IPS-20b (cell line): ENCODE measurements at regions not wholly inside any gene's neighbourhood (a gene's known extent, or its start where the extent isn't known, plus 50 kb on each side); places are given as distances from the start of the nearest gene placed in this dataset.

Source experiments
- H3K27ac ChIP-seq: one replicate; pipeline ENCODE4 v1.5.1; 2013; ENCODE audit warnings: low read length
- H3K27me3 ChIP-seq: 2 replicates; pipeline ENCODE4 v1.6.1; 2013; ENCODE audit warnings: mild to moderate bottlenecking, low read length, inconsistent platforms; ENCODE audit not compliant: insufficient read depth
- H3K36me3 ChIP-seq: 2 replicates; pipeline ENCODE4 v1.6.1; 2013; ENCODE audit warnings: low read depth, mild to moderate bottlenecking, inconsistent platforms, low read length, moderate library complexity; ENCODE audit not compliant: insufficient read depth
- H3K4me1 ChIP-seq: 2 replicates; pipeline ENCODE4 v1.6.1; 2013; ENCODE audit warnings: mild to moderate bottlenecking, control low read depth, inconsistent platforms, low read length, moderate library complexity; ENCODE audit not compliant: insufficient read depth
- H3K4me3 ChIP-seq: 2 replicates; pipeline ENCODE4 v1.5.1; 2013; ENCODE audit warnings: mild to moderate bottlenecking, low read length, inconsistent platforms
- H3K9ac ChIP-seq: 2 replicates; pipeline ENCODE4 v1.6.1; 2013; ENCODE audit warnings: low read depth, mild to moderate bottlenecking, inconsistent platforms, low read length, moderate library complexity
- H3K9me3 ChIP-seq: 2 replicates; pipeline ENCODE4 v1.6.1; 2013; ENCODE audit warnings: mild to moderate bottlenecking, low read depth, low read length, inconsistent platforms; ENCODE audit not compliant: insufficient read depth

- no peaks in the 10 kb centered on the region for H3K36me3 ChIP-seq
- no peaks in the 10 kb centered on the region for H3K4me1 ChIP-seq
- H3K27me3 ChIP-seq, result no peaks in the 10 kb centered on the region; the same call in 1 of the 2 replicates
Observed at GRCh38 chr22:44578516-44579230, 80.6 kb upstream of the RTL6 start.

GRCh38 chr22:44578110-44578457 is 80.1 kb upstream of the RTL6 start:
- no peaks in the 10 kb centered on the region for H3K9me3 ChIP-seq
- no peak overlapping the region for H3K4me3 ChIP-seq
- H3K27me3 ChIP-seq, result no peaks in the 10 kb centered on the region
- H3K27ac ChIP-seq, result no peak overlapping the region
- no peaks in the 10 kb centered on the region for H3K4me1 ChIP-seq
- no peak overlapping the region for H3K9ac ChIP-seq
- H3K36me3 ChIP-seq, result no peaks in the 10 kb centered on the region

More at GRCh38 chr22:44578516-44579230, 80.6 kb upstream of the RTL6 start:
- H3K9me3 ChIP-seq, result no peaks in the 10 kb centered on the region
- no peak overlapping the region for H3K4me3 ChIP-seq
- no peak overlapping the region for H3K27ac ChIP-seq
- H3K9ac ChIP-seq, result no peak overlapping the region

- no peaks in the 10 kb centered on the region for H3K4me1 ChIP-seq
- no peaks in the 10 kb centered on the region for H3K27me3 ChIP-seq
- no peak overlapping the region for H3K4me3 ChIP-seq
- no peak overlapping the region for H3K9ac ChIP-seq
- H3K36me3 ChIP-seq, result no peaks in the 10 kb centered on the region
- H3K27ac ChIP-seq, result no peak overlapping the region
- no peaks in the 10 kb centered on the region for H3K9me3 ChIP-seq
Observed at GRCh38 chr22:44577391-44578109, 79.5 kb upstream of the RTL6 start.

- Histone ChIP-seq H3K9ac (no peak overlapping the region), H3K4me1 (no peaks in the 10 kb centered on the region), H3K27me3 (no peaks in the 10 kb centered on the region), H3K4me3 (no peak overlapping the region), H3K27ac (no peak overlapping the region), H3K36me3 (no peaks in the 10 kb centered on the region), H3K9me3 (no peaks in the 10 kb centered on the region)
Observed at GRCh38 chr22:44576311-44577260, 78.6 kb upstream of the RTL6 start.

- Histone ChIP-seq H3K27ac (no peak overlapping the region), H3K4me3 (no peak overlapping the region), H3K4me1 (no peaks in the 10 kb centered on the region), H3K9ac (no peak overlapping the region), H3K9me3 (no peaks in the 10 kb centered on the region), H3K27me3 (no peaks in the 10 kb centered on the region), H3K36me3 (no peaks in the 10 kb centered on the region)
Observed at GRCh38 chr22:44575381-44576268, 77.6 kb upstream of the RTL6 start.

- Histone ChIP-seq H3K9me3 (no peaks in the 10 kb centered on the region; the same call in 1 of the 2 replicates), H3K27me3 (no peaks in the 10 kb centered on the region), H3K4me1 (no peaks in the 10 kb centered on the region), H3K36me3 (no peaks in the 10 kb centered on the region), H3K4me3 (no peak overlapping the region), H3K27ac (no peak overlapping the region), H3K9ac (no peak overlapping the region)
Observed at GRCh38 chr22:44574640-44575380, 76.8 kb upstream of the RTL6 start.

GRCh38 chr22:44574057-44574639 is 76.1 kb upstream of the RTL6 start:
- H3K9me3 ChIP-seq, result no peaks in the 10 kb centered on the region; the same call in 1 of the 2 replicates
- no peak overlapping the region for H3K9ac ChIP-seq
- H3K4me3 ChIP-seq, result no peak overlapping the region
- no peaks in the 10 kb centered on the region for H3K27me3 ChIP-seq
- no peak overlapping the region for H3K27ac ChIP-seq
- H3K36me3 ChIP-seq, result no peaks in the 10 kb centered on the region
- H3K4me1 ChIP-seq, result no peaks in the 10 kb centered on the region

GRCh38 chr22:44573451-44573850 is 75.4 kb upstream of the RTL6 start:
- no peak overlapping the region for H3K27ac ChIP-seq
- no peaks in the 10 kb centered on the region for H3K27me3 ChIP-seq

GRCh38 chr22:44572414-44573207 is 74.6 kb upstream of the RTL6 start:
- H3K27ac ChIP-seq, result no peak overlapping the region
- H3K9me3 ChIP-seq, result no peaks in the 10 kb centered on the region; the same call in 1 of the 2 replicates
- H3K9ac ChIP-seq, result no peak overlapping the region
- H3K27me3 ChIP-seq, result no peaks in the 10 kb centered on the region
- no peaks in the 10 kb centered on the region for H3K4me1 ChIP-seq
- no peak overlapping the region for H3K4me3 ChIP-seq
- no peaks in the 10 kb centered on the region for H3K36me3 ChIP-seq

More at GRCh38 chr22:44573451-44573850, 75.4 kb upstream of the RTL6 start:
- H3K9me3 ChIP-seq, result no peaks in the 10 kb centered on the region; the same call in 1 of the 2 replicates
- H3K4me3 ChIP-seq, result no peak overlapping the region
- no peaks in the 10 kb centered on the region for H3K4me1 ChIP-seq
- H3K9ac ChIP-seq, result no peak overlapping the region
- H3K36me3 ChIP-seq, result no peaks in the 10 kb centered on the region
